Rectal smooth muscle tissue (tissue), 1 donor: ENCODE measurements at regions not wholly inside any gene's neighbourhood (a gene's known extent, or its start where the extent isn't known, plus 50 kb on each side); places are given as distances from the start of the nearest gene placed in this dataset.

ENCODE experiments used
- H3K27ac ChIP-seq: one replicate; pipeline ENCODE4 v1.7.0; 2013; ENCODE audit warnings: low read depth, low read length, inconsistent platforms
- H3K27me3 ChIP-seq: one replicate; pipeline ENCODE4 v1.7.0; 2013; ENCODE audit warnings: low read length; ENCODE audit not compliant: control insufficient read depth, insufficient read depth
- H3K36me3 ChIP-seq: one replicate; pipeline ENCODE4 v1.7.0; 2013; ENCODE audit warnings: low read length; ENCODE audit not compliant: control insufficient read depth, insufficient read depth
- H3K4me1 ChIP-seq: one replicate; pipeline ENCODE4 v1.7.0; 2013; ENCODE audit warnings: low read length; ENCODE audit not compliant: control insufficient read depth, insufficient read depth
- H3K4me3 ChIP-seq: one replicate; pipeline ENCODE4 v1.7.0; 2013; ENCODE audit warnings: low read length
- H3K9ac ChIP-seq: one replicate; pipeline ENCODE4 v1.7.0; 2013; ENCODE audit warnings: low read length

- Histone ChIP-seq H3K36me3 (no peaks in the 10 kb centered on the region), H3K27me3 (no peaks in the 10 kb centered on the region), H3K9ac (no peak overlapping the region), H3K27ac (no peak overlapping the region), H3K4me3 (no peak overlapping the region), H3K4me1 (no peaks in the 10 kb centered on the region)
These were observed 101.2 kb upstream of the SLC4A4 start for GRCh38 chr4:71237641-71238040.

GRCh38 chr4:71239365-71239764, 99.5 kb upstream of the SLC4A4 start:
- H3K36me3 ChIP-seq, result no peaks in the 10 kb centered on the region
- no peak overlapping the region for H3K9ac ChIP-seq
- no peak overlapping the region for H3K4me3 ChIP-seq
- no peak overlapping the region for H3K27ac ChIP-seq
- no peaks in the 10 kb centered on the region for H3K27me3 ChIP-seq
- H3K4me1 ChIP-seq, result no peaks in the 10 kb centered on the region

GRCh38 chr4:71240094-71240493, 98.7 kb upstream of the SLC4A4 start:
- no peaks in the 10 kb centered on the region for H3K27me3 ChIP-seq
- H3K4me1 ChIP-seq, result no peaks in the 10 kb centered on the region
- no peak overlapping the region for H3K9ac ChIP-seq
- H3K4me3 ChIP-seq, result no peak overlapping the region
- H3K27ac ChIP-seq, result no peak overlapping the region
- H3K36me3 ChIP-seq, result no peaks in the 10 kb centered on the region

- H3K27ac ChIP-seq, result no peak overlapping the region
- H3K36me3 ChIP-seq, result no peaks in the 10 kb centered on the region
- H3K27me3 ChIP-seq, result no peaks in the 10 kb centered on the region
- H3K9ac ChIP-seq, result no peak overlapping the region
- H3K4me1 ChIP-seq, result no peaks in the 10 kb centered on the region
- H3K4me3 ChIP-seq, result no peak overlapping the region
These were observed 97.1 kb upstream of the SLC4A4 start for GRCh38 chr4:71241501-71242288.

GRCh38 chr4:71243091-71243833, 95.6 kb upstream of the SLC4A4 start:
- Histone ChIP-seq H3K4me1 (no peaks in the 10 kb centered on the region), H3K27me3 (no peaks in the 10 kb centered on the region), H3K4me3 (no peak overlapping the region), H3K27ac (no peak overlapping the region), H3K9ac (no peak overlapping the region), H3K36me3 (no peaks in the 10 kb centered on the region)

- Histone ChIP-seq H3K27me3 (no peaks in the 10 kb centered on the region), H3K36me3 (no peaks in the 10 kb centered on the region), H3K4me1 (no peaks in the 10 kb centered on the region), H3K4me3 (no peak overlapping the region), H3K27ac (no peak overlapping the region), H3K9ac (no peak overlapping the region)
These were observed 91.1 kb upstream of the SLC4A4 start for GRCh38 chr4:71247706-71248105.

GRCh38 chr4:71251261-71251660, 87.6 kb upstream of the SLC4A4 start:
- H3K27me3 ChIP-seq, result no peaks in the 10 kb centered on the region
- no peaks in the 10 kb centered on the region for H3K4me1 ChIP-seq
- no peak overlapping the region for H3K27ac ChIP-seq
- H3K36me3 ChIP-seq, result no peaks in the 10 kb centered on the region
- H3K9ac ChIP-seq, result no peak overlapping the region
- no peak overlapping the region for H3K4me3 ChIP-seq

- no peaks in the 10 kb centered on the region for H3K4me1 ChIP-seq
- no peaks in the 10 kb centered on the region for H3K36me3 ChIP-seq
These were observed 85.3 kb upstream of the SLC4A4 start for GRCh38 chr4:71253545-71253944.

GRCh38 chr4:71254451-71255012, 84.3 kb upstream of the SLC4A4 start:
- H3K4me1 ChIP-seq, result no peaks in the 10 kb centered on the region
- H3K27me3 ChIP-seq, result no peaks in the 10 kb centered on the region
- H3K9ac ChIP-seq, result no peak overlapping the region
- H3K27ac ChIP-seq, result no peak overlapping the region
- no peaks in the 10 kb centered on the region for H3K36me3 ChIP-seq
- no peak overlapping the region for H3K4me3 ChIP-seq

More at GRCh38 chr4:71253545-71253944, 85.3 kb upstream of the SLC4A4 start:
- Histone ChIP-seq H3K27ac (no peak overlapping the region), H3K9ac (no peak overlapping the region), H3K4me3 (no peak overlapping the region), H3K27me3 (no peaks in the 10 kb centered on the region)

- no peaks in the 10 kb centered on the region for H3K27me3 ChIP-seq
- no peaks in the 10 kb centered on the region for H3K36me3 ChIP-seq
- H3K4me3 ChIP-seq, result no peak overlapping the region
- H3K9ac ChIP-seq, result no peak overlapping the region
- H3K4me1 ChIP-seq, result no peaks in the 10 kb centered on the region
- no peak overlapping the region for H3K27ac ChIP-seq
These were observed 82.8 kb upstream of the SLC4A4 start for GRCh38 chr4:71255976-71256375.

GRCh38 chr4:71257761-71258160, 81.1 kb upstream of the SLC4A4 start:
- Histone ChIP-seq H3K27me3 (no peaks in the 10 kb centered on the region), H3K9ac (no peak overlapping the region), H3K4me3 (no peak overlapping the region), H3K36me3 (no peaks in the 10 kb centered on the region), H3K27ac (no peak overlapping the region), H3K4me1 (no peaks in the 10 kb centered on the region)

- Histone ChIP-seq H3K27ac (no peak overlapping the region), H3K4me1 (no peaks in the 10 kb centered on the region)
These were observed 80.5 kb upstream of the SLC4A4 start for GRCh38 chr4:71258323-71258722.

More at GRCh38 chr4:71258323-71258722, 80.5 kb upstream of the SLC4A4 start:
- no peak overlapping the region for H3K4me3 ChIP-seq
- no peak overlapping the region for H3K9ac ChIP-seq
- H3K27me3 ChIP-seq, result no peaks in the 10 kb centered on the region
- no peaks in the 10 kb centered on the region for H3K36me3 ChIP-seq
